ENCODE measurements at regions not wholly inside any gene's neighbourhood (a gene's known extent, or its start where the extent isn't known, plus 50 kb on each side); places are given as distances from the start of the nearest gene placed in this dataset.

DNA sequence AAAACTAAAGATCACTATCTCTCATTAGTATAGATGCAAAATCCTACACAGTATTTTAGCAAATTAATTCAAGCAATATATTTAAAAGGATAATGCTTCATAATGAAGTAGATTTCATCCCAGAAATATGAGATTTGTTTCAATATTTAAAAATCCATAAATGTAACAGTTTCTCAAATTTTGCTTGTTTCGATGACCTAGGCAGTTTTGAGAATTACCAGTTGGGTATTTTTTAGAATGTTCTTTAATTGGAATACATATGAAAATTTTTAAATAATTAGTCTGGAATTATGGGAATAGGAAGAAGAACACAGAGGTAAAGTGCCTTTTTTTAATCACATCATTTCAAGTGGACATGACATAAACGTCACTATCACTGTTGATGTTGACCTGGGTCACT lies 192.3 kb downstream of the FBXO8 start:
- TF ChIP-seq, protein P1, sequence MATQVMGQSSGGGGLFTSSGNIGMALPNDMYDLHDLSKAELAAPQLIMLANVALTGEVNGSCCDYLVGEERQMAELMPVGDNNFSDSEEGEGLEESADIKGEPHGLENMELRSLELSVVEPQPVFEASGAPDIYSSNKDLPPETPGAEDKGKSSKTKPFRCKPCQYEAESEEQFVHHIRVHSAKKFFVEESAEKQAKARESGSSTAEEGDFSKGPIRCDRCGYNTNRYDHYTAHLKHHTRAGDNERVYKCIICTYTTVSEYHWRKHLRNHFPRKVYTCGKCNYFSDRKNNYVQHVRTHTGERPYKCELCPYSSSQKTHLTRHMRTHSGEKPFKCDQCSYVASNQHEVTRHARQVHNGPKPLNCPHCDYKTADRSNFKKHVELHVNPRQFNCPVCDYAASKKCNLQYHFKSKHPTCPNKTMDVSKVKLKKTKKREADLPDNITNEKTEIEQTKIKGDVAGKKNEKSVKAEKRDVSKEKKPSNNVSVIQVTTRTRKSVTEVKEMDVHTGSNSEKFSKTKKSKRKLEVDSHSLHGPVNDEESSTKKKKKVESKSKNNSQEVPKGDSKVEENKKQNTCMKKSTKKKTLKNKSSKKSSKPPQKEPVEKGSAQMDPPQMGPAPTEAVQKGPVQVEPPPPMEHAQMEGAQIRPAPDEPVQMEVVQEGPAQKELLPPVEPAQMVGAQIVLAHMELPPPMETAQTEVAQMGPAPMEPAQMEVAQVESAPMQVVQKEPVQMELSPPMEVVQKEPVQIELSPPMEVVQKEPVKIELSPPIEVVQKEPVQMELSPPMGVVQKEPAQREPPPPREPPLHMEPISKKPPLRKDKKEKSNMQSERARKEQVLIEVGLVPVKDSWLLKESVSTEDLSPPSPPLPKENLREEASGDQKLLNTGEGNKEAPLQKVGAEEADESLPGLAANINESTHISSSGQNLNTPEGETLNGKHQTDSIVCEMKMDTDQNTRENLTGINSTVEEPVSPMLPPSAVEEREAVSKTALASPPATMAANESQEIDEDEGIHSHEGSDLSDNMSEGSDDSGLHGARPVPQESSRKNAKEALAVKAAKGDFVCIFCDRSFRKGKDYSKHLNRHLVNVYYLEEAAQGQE (IDR thresholded peaks at IDR 0.05; ENCODE audit: insufficient read depth in 1 of 2, low read depth in 2 of 2, low read length in 2 of 2), result no peak
- TF ChIP-seq TAF1 (IDR thresholded peaks at IDR 0.05; ENCODE audit: borderline replicate concordance, insufficient read depth, low read length) (no peak), POLR2AphosphoS5 (IDR thresholded peaks at IDR 0.05; ENCODE audit: low read depth, low read length) (no peak), SIN3A (IDR thresholded peaks at IDR 0.05; ENCODE audit: borderline replicate concordance, insufficient read depth, low read length) (no peak)

Data from PFSK-1 (cell line).